ENCODE measurements at regions not wholly inside any gene's neighbourhood (a gene's known extent, or its start where the extent isn't known, plus 50 kb on each side); places are given as distances from the start of the nearest gene placed in this dataset.

DNA sequence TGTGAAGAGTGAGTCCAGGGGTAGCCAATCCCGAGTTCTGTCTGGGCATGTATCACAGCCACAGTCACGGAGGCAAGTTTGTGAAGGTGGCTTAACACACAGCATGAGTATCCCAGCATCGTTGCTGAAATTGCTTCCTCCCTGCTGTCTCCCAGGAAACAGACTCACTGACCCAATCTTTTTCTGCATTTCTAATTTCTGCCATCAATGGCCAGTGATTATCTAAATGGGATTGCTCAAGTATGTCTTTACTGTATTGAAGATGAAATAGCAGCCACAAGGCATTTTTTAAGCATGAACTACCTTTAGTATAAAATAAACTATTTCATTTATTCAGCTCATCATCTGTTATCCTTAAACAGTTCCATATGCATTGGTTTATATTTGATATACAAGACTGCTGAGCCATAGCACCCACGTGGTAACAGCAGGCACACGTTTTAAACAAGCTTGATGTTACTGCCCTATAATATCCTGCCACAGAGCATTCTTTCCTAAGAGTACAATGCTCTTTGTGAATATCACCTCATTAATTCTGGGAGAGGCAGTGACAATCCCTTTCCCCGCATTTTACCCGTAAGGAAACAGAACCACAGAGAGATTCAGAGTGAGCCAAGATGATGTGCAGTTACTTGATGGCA lies 276.6 kb upstream of the THBS1 start:
- Mint-ChIP-seq H3K36me3 (ENCODE audit: low read depth) (no peaks in the 10 kb centered on the region), H3K27ac (no peak overlapping the region), H3K4me1 (no peaks in the 10 kb centered on the region), H3K27me3 (peaks cover 33% of the 10 kb centered on the region), H3K9me3 (no peaks in the 10 kb centered on the region), H3K4me3 (no peak overlapping the region)
- ATAC-seq (replicated peaks) = no peak

DNA sequence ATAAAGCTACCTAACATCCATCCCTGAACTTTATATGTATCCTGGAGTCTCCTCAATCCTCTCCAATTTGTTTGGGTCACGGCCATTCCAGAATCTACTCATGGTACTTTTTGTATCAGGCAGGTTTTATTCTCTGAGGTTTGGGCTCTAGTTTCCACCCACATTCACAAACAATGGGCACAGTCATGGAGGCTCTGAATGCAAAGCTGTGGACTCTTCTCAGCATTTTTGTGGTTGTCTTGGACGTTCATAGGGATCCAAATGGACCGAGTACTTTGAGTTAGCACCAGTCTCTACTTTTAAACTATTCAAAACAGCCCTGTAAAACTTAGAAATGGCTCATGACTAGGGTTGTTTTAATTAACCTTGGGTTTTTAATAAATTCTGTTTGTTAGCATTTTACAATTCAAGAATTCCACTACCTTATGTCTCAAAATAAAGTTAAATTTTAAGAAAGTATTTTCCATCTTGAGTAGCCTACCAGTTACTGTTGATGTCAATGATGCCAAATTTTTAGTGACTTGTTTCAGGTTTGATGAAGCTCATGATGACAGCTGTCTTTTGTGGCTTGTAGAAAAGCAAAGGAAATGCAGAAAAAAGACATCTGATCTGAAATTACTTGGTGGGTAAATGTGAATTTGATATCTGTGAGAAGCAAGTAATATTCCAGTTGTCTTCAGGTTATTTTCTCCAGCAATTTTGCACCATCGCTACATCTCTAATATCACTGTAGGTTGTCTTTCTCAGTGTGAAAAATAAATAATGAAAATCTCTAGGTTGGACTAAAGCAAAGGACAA lies 275.7 kb upstream of the THBS1 start:
- no peaks in the 10 kb centered on the region for H3K9me3 Mint-ChIP-seq
- no peak overlapping the region for H3K27ac Mint-ChIP-seq
- no peak for ATAC-seq (replicated peaks)
- no peak overlapping the region for H3K4me3 Mint-ChIP-seq
- H3K27me3 Mint-ChIP-seq = peaks cover 30% of the 10 kb centered on the region
- H3K4me1 Mint-ChIP-seq = no peaks in the 10 kb centered on the region
- no peaks in the 10 kb centered on the region for H3K36me3 Mint-ChIP-seq (ENCODE audit: low read depth)

DNA sequence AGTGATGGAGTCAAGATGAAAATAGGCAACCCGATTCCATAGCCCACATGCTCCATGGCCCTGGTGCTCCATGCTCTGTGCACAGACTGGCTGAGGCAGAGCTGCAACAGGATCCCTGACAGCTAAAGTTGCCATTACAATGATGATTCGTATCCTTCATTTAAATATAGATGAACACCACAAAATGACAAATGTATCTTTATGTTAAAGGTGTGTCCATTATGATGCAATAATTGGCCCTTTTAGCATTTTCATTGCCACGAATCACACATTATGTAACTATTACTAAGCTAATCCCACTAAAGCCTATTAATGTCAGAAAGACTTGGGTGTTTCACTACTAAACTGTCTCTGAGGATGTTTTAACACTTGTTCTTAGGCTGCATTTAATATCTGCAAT lies 270.2 kb upstream of the THBS1 start:
- Mint-ChIP-seq H3K27ac (no peak overlapping the region), H3K36me3 (ENCODE audit: low read depth) (no peaks in the 10 kb centered on the region), H3K4me1 (no peaks in the 10 kb centered on the region), H3K9me3 (no peaks in the 10 kb centered on the region), H3K4me3 (no peak overlapping the region), H3K27me3 (peaks cover 18% of the 10 kb centered on the region)
- ATAC-seq (replicated peaks) = no peak

DNA sequence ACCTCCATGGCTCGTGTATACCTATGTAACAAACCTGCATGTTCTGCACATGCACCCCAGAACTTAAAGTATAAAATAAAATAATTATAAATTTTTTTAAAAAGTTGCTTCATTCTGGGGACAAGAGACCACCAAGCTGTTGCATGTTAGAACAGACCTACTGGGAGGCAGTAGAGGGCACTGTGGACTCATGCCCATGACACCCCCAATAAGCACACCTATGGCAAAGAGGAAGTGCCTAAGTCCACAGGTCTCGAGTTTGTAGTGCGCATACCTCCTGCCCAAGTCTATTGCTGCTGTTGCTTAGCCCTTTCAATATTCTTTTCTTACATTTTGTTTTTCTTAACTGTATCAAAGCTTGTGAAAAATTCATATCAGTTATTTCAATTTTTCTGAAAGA lies 267.9 kb upstream of the THBS1 start:
- Mint-ChIP-seq H3K36me3 (ENCODE audit: low read depth) (no peaks in the 10 kb centered on the region), H3K9me3 (no peaks in the 10 kb centered on the region), H3K27me3 (peaks cover 7% of the 10 kb centered on the region), H3K4me1 (no peaks in the 10 kb centered on the region), H3K27ac (no peak overlapping the region), H3K4me3 (no peak overlapping the region)
- no peak for ATAC-seq (replicated peaks)

DNA sequence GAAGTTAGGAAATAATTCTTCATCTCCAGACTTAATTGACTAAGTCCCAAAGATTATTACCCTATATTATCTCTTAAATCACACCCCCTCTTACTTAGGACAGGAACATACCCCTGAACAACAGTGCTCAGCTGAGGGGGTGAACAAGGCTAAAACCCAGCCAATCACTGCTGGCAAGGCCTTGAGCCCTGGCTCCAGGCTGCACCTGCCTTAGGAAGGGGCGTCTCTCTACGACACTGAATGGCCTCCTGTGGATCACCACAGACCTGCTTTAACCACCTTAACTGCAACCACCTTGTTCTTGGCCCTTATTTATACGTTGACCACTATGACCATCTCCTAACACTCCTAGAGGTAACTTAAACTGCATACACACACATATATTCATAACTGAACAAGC lies 267.4 kb upstream of the THBS1 start:
- ATAC-seq (replicated peaks) = no peak
- H3K27ac Mint-ChIP-seq = no peak overlapping the region
- H3K4me1 Mint-ChIP-seq = no peaks in the 10 kb centered on the region
- no peaks in the 10 kb centered on the region for H3K36me3 Mint-ChIP-seq (ENCODE audit: low read depth)
- no peak overlapping the region for H3K4me3 Mint-ChIP-seq
- peaks cover 7% of the 10 kb centered on the region for H3K27me3 Mint-ChIP-seq
- no peaks in the 10 kb centered on the region for H3K9me3 Mint-ChIP-seq

DNA sequence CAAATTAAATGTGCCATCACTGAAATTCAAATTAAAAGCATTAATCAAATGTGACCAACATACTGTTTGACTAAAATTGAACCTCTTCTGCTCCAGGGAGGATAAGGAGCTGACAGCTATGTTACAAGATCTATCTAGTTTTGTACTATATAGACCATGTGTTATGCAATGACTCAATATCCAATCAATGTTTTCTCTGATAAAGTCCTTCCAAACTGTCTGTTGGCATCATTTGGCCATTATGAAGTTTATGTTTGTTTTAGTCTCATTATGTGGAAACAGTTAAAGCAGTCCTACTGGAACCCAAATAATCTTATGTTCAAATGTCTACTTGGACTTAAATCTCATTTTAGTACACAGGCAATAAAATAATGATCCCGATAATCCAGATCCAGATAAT lies 267.0 kb upstream of the THBS1 start:
- Mint-ChIP-seq H3K9me3 (no peaks in the 10 kb centered on the region), H3K27ac (no peak overlapping the region), H3K27me3 (peaks cover 7% of the 10 kb centered on the region), H3K36me3 (ENCODE audit: low read depth) (no peaks in the 10 kb centered on the region), H3K4me3 (no peak overlapping the region), H3K4me1 (no peaks in the 10 kb centered on the region)
- no peak for ATAC-seq (replicated peaks)

DNA sequence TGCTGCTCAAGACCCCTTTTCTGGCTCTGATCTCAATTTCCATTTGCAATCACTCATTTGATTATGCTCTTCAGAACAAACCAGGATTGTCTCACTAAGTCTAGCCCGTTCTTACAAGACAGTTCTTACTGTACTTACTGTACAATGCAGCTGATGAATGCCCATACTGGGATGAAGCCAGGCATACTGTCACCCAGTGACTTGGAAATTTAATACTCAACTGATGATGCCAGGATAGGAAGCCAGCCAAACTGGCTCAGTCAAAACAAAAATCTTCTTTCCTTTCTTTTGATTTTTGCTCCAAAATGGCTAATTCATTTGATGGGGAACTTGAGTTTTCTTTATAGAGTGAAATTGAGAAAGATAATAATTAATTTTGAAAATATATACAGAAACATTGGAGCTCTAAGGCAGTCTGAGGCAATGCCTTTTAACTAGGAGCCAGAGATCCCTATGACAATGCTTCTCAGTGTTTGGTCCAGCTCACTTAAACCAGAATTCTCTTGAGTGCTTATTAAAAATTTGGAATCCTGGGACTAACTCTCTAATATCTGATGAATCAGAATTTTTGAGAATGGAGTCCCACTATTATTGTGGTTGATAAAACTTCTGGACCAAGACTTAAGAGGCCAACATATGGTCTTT lies 265.6 kb upstream of the THBS1 start:
- no peak for ATAC-seq (replicated peaks)
- H3K4me3 Mint-ChIP-seq = no peak overlapping the region
- no peak overlapping the region for H3K27ac Mint-ChIP-seq
- no peaks in the 10 kb centered on the region for H3K36me3 Mint-ChIP-seq (ENCODE audit: low read depth)
- peaks cover 4% of the 10 kb centered on the region for H3K9me3 Mint-ChIP-seq
- H3K4me1 Mint-ChIP-seq = no peaks in the 10 kb centered on the region
- peaks cover 7% of the 10 kb centered on the region for H3K27me3 Mint-ChIP-seq

DNA sequence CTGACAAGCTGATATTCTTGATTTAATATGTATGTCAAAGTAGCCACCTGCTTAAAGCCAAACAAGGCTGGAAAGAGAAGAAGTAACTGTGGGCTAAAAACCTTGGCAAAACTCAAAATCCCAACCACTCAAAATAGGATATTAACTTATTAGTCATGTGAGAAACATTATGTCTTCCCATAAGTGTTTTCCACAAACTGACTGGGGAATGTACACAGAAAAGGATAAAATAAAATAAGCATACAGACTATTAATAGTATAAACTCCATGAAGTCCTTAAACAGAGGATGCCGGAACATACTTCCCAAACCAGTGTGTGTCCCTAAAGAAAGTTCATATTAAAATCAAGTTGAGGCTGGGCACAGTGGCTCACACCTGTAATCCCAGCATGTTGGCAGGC lies 263.7 kb upstream of the THBS1 start:
- Mint-ChIP-seq H3K36me3 (ENCODE audit: low read depth) (no peaks in the 10 kb centered on the region), H3K27ac (no peak overlapping the region), H3K4me3 (no peak overlapping the region), H3K27me3 (peaks cover 7% of the 10 kb centered on the region), H3K4me1 (no peaks in the 10 kb centered on the region), H3K9me3 (peaks cover 4% of the 10 kb centered on the region)
- no peak for ATAC-seq (replicated peaks)

DNA sequence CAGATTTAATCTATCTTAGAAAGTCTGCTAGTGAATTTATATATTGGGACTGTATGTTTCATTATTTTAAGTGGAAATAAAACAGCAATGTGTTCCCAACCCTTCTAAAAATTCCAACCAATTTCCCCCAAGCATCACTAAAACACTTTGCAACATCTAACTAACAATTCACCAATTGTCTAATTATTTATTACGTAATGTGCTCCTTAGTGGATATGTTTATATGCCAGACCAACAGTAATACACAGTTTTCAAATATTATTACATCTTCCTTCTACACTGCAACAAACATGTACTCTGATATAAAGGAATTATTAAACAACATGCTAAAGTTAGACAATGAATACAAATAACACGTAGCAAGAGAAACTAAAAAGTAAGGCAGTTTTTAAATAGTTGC lies 262.6 kb upstream of the THBS1 start:
- H3K4me1 Mint-ChIP-seq = no peaks in the 10 kb centered on the region
- no peak for ATAC-seq (replicated peaks)
- peaks cover 4% of the 10 kb centered on the region for H3K9me3 Mint-ChIP-seq
- no peak overlapping the region for H3K27ac Mint-ChIP-seq
- peaks cover 7% of the 10 kb centered on the region for H3K27me3 Mint-ChIP-seq
- no peak overlapping the region for H3K4me3 Mint-ChIP-seq
- no peaks in the 10 kb centered on the region for H3K36me3 Mint-ChIP-seq (ENCODE audit: low read depth)

DNA sequence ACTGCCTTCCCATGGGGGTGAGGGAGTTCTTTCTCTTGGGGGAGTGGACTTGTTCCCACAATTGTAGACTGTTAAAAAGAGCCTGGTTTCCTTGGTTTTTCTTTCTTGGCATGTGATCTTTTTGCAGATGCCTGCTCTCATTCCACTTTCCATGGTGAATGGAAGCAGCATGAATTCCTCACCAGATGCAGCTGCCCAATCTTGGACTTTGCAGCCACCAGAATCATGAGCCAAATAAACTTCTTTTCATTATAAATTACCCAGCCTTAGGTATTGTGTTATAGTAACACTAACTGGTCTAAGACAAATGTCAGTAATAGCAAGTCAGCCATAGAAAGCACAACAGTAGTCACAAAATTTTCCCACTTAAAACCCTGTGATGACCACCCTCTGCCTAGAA lies 260.5 kb upstream of the THBS1 start:
- no peak overlapping the region for H3K27ac Mint-ChIP-seq
- peaks cover 4% of the 10 kb centered on the region for H3K9me3 Mint-ChIP-seq
- ATAC-seq (replicated peaks) = no peak
- H3K4me3 Mint-ChIP-seq = no peak overlapping the region
- peaks cover 4% of the 10 kb centered on the region for H3K27me3 Mint-ChIP-seq
- no peaks in the 10 kb centered on the region for H3K36me3 Mint-ChIP-seq (ENCODE audit: low read depth)
- H3K4me1 Mint-ChIP-seq = no peaks in the 10 kb centered on the region

DNA sequence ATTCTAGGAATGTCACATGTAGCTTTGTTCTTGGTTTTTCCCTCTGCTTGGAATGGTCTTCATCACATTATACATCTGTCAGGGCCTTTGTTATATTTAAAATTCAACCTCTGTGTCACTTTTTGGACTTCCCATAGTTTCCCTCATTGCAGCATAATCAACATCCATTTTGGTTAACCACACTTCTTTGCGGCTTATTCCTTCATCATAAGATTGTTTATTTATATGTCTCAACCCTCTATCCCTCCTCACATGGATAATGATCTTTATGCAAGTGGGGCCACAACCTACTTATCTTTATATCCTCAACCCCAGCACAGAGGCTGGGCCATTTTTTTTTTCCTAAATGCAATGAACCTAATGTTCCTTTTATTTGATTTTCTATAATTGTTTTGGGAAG lies 260.0 kb upstream of the THBS1 start:
- Mint-ChIP-seq H3K4me3 (no peak overlapping the region), H3K36me3 (ENCODE audit: low read depth) (no peaks in the 10 kb centered on the region), H3K27ac (no peak overlapping the region), H3K27me3 (peaks cover 9% of the 10 kb centered on the region), H3K9me3 (peaks cover 4% of the 10 kb centered on the region), H3K4me1 (no peaks in the 10 kb centered on the region)
- no peak for ATAC-seq (replicated peaks)

DNA sequence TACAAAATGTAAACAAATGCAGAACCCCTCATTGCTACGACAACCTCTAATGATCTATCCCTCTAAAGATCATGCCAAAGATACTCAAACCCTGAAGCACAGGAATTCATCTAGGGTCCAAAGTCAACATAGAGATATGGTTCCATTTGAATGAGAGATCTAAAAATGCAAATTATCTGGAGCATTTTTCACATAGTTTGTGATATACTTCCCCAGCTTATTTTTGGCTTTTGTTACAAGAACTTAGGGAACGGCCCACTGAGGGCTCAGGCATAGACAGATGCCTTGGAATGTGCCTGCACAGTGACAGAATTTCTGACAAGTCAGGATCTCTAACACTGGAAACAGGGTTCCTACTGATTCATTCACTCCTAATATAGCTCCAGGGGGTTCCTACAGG lies 258.9 kb upstream of the THBS1 start:
- Mint-ChIP-seq H3K27ac (no peak overlapping the region), H3K36me3 (ENCODE audit: low read depth) (no peaks in the 10 kb centered on the region), H3K4me3 (no peak overlapping the region), H3K9me3 (peaks cover 4% of the 10 kb centered on the region), H3K27me3 (peaks cover 15% of the 10 kb centered on the region), H3K4me1 (no peaks in the 10 kb centered on the region)
- no peak for ATAC-seq (replicated peaks)

DNA sequence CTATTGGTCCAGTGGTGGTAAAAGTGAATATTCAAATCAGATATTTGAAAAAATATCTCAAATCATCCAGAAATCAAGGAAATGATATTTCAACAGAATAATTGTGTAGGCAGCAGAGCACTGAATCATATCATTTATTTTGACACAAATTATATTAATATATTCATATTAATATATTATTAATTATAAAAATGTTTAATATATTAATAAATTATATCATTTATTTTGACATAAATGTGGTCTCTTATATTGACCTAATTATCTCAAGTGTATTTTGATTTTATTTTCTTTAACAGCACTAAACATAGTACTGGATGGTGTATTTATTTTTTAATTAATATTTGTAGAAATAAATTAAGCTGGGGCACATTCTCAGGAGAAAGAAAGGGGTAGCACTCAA lies 257.7 kb upstream of the THBS1 start:
- no peaks in the 10 kb centered on the region for H3K4me1 Mint-ChIP-seq
- H3K36me3 Mint-ChIP-seq (ENCODE audit: low read depth) = no peaks in the 10 kb centered on the region
- peaks cover 20% of the 10 kb centered on the region for H3K27me3 Mint-ChIP-seq
- H3K27ac Mint-ChIP-seq = no peak overlapping the region
- no peak overlapping the region for H3K4me3 Mint-ChIP-seq
- no peak for ATAC-seq (replicated peaks)
- peaks cover 4% of the 10 kb centered on the region for H3K9me3 Mint-ChIP-seq

DNA sequence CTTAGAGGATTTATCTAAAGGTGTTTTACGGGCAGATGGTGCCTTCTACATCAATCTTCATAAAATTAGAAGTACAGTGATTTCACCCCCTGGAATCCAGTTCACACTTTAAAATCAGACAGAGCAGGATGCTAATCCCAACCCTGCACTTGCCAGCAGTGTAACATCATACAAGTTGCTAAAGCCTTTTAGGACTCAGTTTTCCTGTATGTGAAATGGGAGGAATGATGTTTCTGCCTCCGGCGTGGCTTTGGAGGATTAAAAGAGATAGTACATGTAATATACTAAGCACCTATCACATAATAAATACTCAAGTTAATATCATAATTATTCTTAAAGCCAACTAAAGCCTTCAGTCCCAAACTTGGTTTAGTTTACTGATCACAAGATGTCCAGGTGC lies 257.2 kb upstream of the THBS1 start:
- Mint-ChIP-seq H3K27ac (no peak overlapping the region), H3K4me1 (no peaks in the 10 kb centered on the region), H3K27me3 (peaks cover 22% of the 10 kb centered on the region), H3K4me3 (no peak overlapping the region), H3K36me3 (ENCODE audit: low read depth) (no peaks in the 10 kb centered on the region), H3K9me3 (peaks cover 4% of the 10 kb centered on the region)
- no peak for ATAC-seq (replicated peaks)

DNA sequence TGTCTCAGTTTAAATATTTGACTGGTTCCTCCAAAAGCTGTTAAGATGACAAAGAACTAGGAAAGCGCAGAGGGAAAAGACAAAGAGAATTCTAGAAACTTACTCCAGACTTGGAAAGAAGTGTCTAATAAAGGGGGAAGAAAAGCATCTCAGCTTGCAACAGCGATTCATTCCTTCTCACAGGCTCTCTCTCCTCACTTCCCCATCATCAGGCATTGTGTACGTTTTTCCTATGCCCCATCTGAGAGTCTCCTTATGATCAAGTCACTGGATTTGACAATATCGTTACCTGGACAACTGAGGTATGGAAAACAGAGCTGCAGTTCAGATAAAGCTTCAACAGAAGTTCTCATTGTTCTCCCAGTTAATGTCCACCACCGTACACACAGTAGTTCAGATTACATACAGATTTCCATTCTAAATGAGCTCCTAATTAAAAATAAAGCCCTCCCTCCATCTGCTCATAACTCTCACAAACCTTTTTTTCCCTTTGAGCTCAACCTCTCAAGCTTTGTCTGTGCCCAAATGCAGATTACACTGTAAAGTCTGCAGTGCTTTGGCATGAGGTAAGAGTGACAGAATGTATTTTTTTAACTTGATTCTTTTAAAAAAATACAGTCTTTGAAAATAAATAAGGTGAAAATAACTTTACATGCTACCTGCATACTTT lies 254.4 kb upstream of the THBS1 start:
- Mint-ChIP-seq H3K36me3 (ENCODE audit: low read depth) (no peaks in the 10 kb centered on the region), H3K9me3 (no peaks in the 10 kb centered on the region), H3K4me3 (no peak overlapping the region), H3K27me3 (peaks cover 32% of the 10 kb centered on the region), H3K27ac (no peak overlapping the region), H3K4me1 (no peaks in the 10 kb centered on the region)
- no peak for ATAC-seq (replicated peaks)
